Peyer's patch (tissue), 4 donors: ENCODE measurements at regions not wholly inside any gene's neighbourhood (a gene's known extent, or its start where the extent isn't known, plus 50 kb on each side); places are given as distances from the start of the nearest gene placed in this dataset.

Experiments
- DNase-seq, 3 donors: peaks; one replicate each; pipeline ENCODE4 v3.0.0-alpha.2; 2017 to 2019
- H3K27ac ChIP-seq, 4 donors: fragments of 200-600 bp; sonication (generic); one replicate each; pipeline ENCODE4 v1.5.1; 2016 to 2019
- H3K27me3 ChIP-seq, 2 donors: fragments of 200-600 bp; sonication (generic); one replicate each; pipeline ENCODE4 v1.5.1; 2019
- H3K36me3 ChIP-seq, 3 donors: fragments of 200-600 bp; sonication (generic); one replicate each; pipeline ENCODE4 v1.5.1; 2016 to 2019
- H3K4me1 ChIP-seq, 4 donors: fragments of 200-600 bp; sonication (generic); one replicate each; pipeline ENCODE4 v1.5.1; 2016 to 2019
- H3K4me3 ChIP-seq, 4 donors: fragments of 200-600 bp; sonication (generic); 1 replicate in 3 of 4; 2 replicates in 1 of 4; pipeline ENCODE4 v1.5.1; 2016 to 2019; ENCODE audit warnings: mild to moderate bottlenecking in 1 of 4
- H3K9me3 ChIP-seq, 4 donors: fragments of 200-600 bp; sonication (generic); one replicate each; pipeline ENCODE4 v1.5.1; 2016 to 2019; ENCODE audit warnings: mild to moderate bottlenecking in 1 of 4
- POLR2A ChIP-seq, 2 donors: fragments of 450-650 bp; IDR thresholded peaks; one replicate each; pipeline ENCODE4 v1.5.1; 2017; ENCODE audit warnings: antibody characterized with exemption in 2 of 2, mild to moderate bottlenecking in 2 of 2, moderate library complexity in 2 of 2
- TF ChIP-seq, protein P1 (sequence below), 6 experiments: fragments of 450-650 bp in 4 of 6; fragments of 200-600 bp in 2 of 6; sonication (generic) in 1 of 6; IDR thresholded peaks; one replicate each; pipeline ENCODE4 v1.5.1; 2017 to 2019; ENCODE audit warnings: antibody characterized with exemption in 6 of 6, mild to moderate bottlenecking in 3 of 6, moderate library complexity in 1 of 6

DNA sequence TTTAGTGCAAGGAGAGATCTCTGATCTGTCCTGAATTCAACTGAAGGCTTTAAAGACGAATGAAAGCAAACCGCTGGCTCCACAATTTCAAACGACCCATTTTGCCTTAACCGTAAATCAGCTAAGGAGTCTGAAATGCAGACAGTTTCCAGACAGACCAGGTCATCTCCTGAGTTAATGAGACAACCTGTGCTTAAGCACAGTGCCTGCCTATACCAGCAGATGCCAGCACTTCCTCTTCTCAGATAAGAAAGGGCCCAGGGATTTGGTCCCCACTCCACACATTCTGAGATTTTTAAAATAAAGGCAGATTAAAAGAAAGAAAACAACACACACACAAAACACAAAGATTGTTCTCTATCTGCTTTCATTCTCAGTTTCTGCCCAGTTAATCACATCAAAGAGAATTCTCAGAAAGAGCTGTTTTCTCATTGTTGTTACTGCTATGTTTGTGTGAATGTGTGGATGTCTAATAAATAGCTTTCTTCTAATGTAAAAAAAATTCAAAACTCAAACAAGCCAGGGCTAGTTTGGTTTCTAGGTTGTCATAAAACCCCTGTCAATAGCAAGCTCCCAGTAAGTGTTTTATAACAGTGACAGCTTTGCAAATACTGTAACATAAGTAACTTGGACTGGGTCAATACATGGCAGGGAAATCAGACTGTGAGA is 157.7 kb upstream of the SLC24A2 start:
- Histone ChIP-seq H3K9me3 (no peaks in the 10 kb centered on the region), H3K4me1 (no peaks in the 10 kb centered on the region), H3K27ac (no peak overlapping the region), H3K4me3 (no peak overlapping the region), H3K36me3 (no peaks in the 10 kb centered on the region), H3K27me3 (no peaks in the 10 kb centered on the region)
- DNase-seq, result no peak
- TF ChIP-seq POLR2A (IDR thresholded peaks at IDR 0.05), result no peak
- TF ChIP-seq, protein P1, sequence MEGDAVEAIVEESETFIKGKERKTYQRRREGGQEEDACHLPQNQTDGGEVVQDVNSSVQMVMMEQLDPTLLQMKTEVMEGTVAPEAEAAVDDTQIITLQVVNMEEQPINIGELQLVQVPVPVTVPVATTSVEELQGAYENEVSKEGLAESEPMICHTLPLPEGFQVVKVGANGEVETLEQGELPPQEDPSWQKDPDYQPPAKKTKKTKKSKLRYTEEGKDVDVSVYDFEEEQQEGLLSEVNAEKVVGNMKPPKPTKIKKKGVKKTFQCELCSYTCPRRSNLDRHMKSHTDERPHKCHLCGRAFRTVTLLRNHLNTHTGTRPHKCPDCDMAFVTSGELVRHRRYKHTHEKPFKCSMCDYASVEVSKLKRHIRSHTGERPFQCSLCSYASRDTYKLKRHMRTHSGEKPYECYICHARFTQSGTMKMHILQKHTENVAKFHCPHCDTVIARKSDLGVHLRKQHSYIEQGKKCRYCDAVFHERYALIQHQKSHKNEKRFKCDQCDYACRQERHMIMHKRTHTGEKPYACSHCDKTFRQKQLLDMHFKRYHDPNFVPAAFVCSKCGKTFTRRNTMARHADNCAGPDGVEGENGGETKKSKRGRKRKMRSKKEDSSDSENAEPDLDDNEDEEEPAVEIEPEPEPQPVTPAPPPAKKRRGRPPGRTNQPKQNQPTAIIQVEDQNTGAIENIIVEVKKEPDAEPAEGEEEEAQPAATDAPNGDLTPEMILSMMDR (IDR thresholded peaks at IDR 0.05), result peak in 2 of 6 experiments; percentile 4 to 9

DNA sequence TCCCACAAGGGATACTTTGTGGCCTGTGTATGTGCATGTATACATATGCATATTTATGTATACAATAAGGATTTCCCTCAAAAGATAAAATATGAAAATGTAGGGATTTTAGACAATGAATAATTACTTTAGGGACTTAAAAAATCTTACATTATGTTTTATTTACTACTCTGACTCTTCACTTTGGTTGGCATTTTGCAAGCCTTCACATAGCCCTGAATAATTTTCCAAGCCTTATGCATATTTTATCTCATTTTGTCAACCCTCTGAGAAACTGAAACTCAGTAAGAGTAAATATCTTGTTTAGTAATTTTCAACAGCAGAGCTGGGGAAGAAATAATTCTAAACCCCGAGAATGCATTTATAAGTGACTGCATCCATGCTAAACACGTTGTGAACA is 153.0 kb upstream of the SLC24A2 start:
- H3K27ac ChIP-seq, result no peak overlapping the region
- H3K36me3 ChIP-seq, result no peaks in the 10 kb centered on the region
- TF ChIP-seq, protein P1 (IDR thresholded peaks at IDR 0.05), result no peak
- no peak for TF ChIP-seq POLR2A (IDR thresholded peaks at IDR 0.05)
- H3K27me3 ChIP-seq, result no peaks in the 10 kb centered on the region
- DNase-seq, result no peak
- no peaks in the 10 kb centered on the region for H3K4me1 ChIP-seq
- no peaks in the 10 kb centered on the region for H3K9me3 ChIP-seq
- no peak overlapping the region for H3K4me3 ChIP-seq

DNA sequence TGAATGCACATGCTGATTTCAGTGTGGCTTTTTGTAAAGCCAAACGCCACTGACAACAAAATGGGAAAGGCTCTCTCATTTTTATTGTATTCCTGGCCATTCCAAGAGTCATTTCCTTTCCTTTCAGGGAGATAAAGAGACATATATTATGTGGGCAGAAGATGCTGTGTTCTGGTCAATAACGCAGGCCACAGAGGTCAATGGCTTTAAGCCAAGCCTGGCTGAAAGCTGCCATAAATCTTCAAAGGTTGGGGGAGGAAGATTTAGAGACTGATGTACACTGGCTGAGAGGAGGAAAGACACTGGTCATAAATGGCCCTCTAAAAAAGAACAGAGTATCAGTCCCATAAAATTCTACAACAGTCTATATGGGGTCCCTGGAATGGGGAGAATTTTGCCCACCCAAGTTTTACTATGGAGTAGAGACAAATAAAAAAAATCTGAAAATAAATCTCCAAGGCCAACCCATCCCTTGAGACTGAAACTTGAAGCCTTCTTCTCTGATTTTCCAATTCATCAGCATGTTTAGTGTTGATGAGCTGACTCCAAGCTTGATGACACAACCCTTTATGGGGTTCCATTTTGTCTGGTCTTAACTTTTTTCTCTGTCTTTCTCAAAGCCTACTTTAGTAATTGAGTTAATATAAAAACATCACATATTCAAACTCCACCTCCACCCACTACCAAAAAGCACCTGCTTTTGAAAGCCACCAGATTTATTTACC is 152.1 kb upstream of the SLC24A2 start:
- no peak for DNase-seq
- TF ChIP-seq POLR2A (IDR thresholded peaks at IDR 0.05), result no peak
- TF ChIP-seq, protein P1 (IDR thresholded peaks at IDR 0.05), result no peak
- H3K4me3 ChIP-seq, result no peak overlapping the region
- no peaks in the 10 kb centered on the region for H3K9me3 ChIP-seq
- no peak overlapping the region for H3K27ac ChIP-seq
- no peaks in the 10 kb centered on the region for H3K27me3 ChIP-seq
- no peaks in the 10 kb centered on the region for H3K36me3 ChIP-seq
- H3K4me1 ChIP-seq, result no peaks in the 10 kb centered on the region

DNA sequence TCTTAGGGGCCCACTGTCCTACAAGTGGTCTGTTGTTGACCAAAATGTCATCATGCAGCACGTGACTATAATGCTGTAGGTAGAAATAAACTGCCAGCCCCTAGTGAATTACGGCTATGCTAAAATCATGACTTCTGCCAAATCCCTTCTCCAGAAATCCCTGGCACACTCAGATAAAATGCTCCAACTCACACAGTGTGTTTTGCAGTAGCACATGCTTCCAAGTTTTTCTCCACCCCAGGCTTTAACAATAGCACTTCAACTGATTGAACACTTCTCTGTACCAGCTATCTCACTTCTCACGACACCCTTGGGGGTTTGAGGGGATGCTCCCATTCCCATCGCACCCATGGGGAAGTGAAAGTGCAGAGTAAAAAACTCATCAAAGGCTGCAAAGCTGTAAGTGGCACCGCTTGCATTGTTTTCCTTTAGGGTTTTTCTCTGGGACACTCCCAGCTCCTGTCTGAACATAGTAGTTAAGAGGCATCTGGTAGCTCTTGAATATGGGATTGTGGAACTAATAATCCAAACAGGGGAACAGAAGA is 151.0 kb upstream of the SLC24A2 start:
- Histone ChIP-seq H3K4me3 (no peak overlapping the region), H3K9me3 (no peaks in the 10 kb centered on the region), H3K36me3 (no peaks in the 10 kb centered on the region), H3K27ac (no peak overlapping the region), H3K27me3 (no peaks in the 10 kb centered on the region), H3K4me1 (no peaks in the 10 kb centered on the region)
- TF ChIP-seq, protein P1 (IDR thresholded peaks at IDR 0.05), result no peak
- no peak for TF ChIP-seq POLR2A (IDR thresholded peaks at IDR 0.05)
- no peak for DNase-seq

DNA sequence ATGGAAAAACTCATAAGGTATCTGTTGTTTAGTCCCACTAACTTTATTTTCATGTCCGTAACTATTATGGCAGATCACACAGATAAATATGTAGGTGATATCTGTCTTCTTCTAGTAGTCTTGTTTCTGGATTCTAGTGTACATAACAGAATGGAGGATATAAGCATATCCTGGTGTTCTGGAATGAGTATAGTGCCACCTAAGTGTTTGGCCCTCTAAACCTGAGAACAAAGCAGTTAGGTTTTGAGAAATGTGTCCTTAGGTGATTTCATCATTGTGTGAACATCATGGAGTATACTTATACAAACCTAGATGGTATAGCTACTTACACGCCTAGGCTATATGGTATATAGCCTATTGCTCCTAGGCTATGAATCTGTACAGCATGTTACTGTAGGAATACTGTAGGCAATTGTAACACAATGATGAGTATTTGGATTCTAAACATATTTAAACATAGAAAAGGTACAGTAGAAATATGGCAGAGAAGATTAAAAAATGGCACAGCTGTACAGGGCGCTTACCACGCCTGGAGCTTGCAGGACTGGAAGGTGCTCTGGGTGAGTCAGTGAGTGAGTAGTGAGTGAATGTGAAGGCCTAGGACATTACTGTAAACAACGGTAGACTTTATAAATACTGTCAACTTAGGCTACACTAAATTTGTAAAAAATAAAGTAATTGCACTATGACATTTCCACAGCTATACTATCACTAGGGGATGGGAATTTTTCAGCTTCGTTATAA is 150.3 kb upstream of the SLC24A2 start:
- Histone ChIP-seq H3K27ac (no peak overlapping the region), H3K4me3 (no peak overlapping the region), H3K9me3 (no peaks in the 10 kb centered on the region), H3K27me3 (no peaks in the 10 kb centered on the region), H3K4me1 (no peaks in the 10 kb centered on the region), H3K36me3 (no peaks in the 10 kb centered on the region)
- DNase-seq, result no peak
- TF ChIP-seq, protein P1 (IDR thresholded peaks at IDR 0.05), result no peak
- no peak for TF ChIP-seq POLR2A (IDR thresholded peaks at IDR 0.05)
